Smooth muscle cell (in vitro differentiated cells): ENCODE measurements at regions not wholly inside any gene's neighbourhood (a gene's known extent, or its start where the extent isn't known, plus 50 kb on each side); places are given as distances from the start of the nearest gene placed in this dataset.
A peak's percentile ranks its signal among the peaks of the same experiment; 100 is the strongest.

Source experiments
- DNase-seq: peaks from one replicate; lab custom pipeline; 2025; ENCODE audit not compliant: unreplicated experiment; lab: John Stamatoyannopoulos, UW
- H2AFZ ChIP-seq: fragments of 200-600 bp; sonication (generic); 2 replicates; pipeline ENCODE4 v1.6.0; 2016; ENCODE audit warnings: antibody characterized with exemption, low read depth, mild to moderate bottlenecking
- H3F3A ChIP-seq: fragments of 200-600 bp; sonication (generic); 2 replicates; pipeline ENCODE4 v1.6.0; 2017; ENCODE audit warnings: antibody characterized with exemption, low read depth
- H3K27ac ChIP-seq: fragments of 200-600 bp; sonication (generic); 2 replicates; pipeline ENCODE4 v1.5.1; 2016; ENCODE audit warnings: low read depth, mild to moderate bottlenecking
- H3K27me3 ChIP-seq: fragments of 200-600 bp; sonication (generic); 2 replicates; pipeline ENCODE4 v1.6.1; 2016; ENCODE audit warnings: low read depth, mild to moderate bottlenecking
- H3K36me3 ChIP-seq: fragments of 200-600 bp; sonication (generic); 2 replicates; pipeline ENCODE4 v1.5.1; 2016; ENCODE audit warnings: low read depth
- H3K4me1 ChIP-seq: fragments of 200-600 bp; sonication (generic); 2 replicates; pipeline ENCODE4 v1.5.1; 2016; ENCODE audit warnings: low read depth
- H3K4me2 ChIP-seq: fragments of 200-600 bp; sonication (generic); 2 replicates; pipeline ENCODE4 v1.6.0; 2016; ENCODE audit warnings: mild to moderate bottlenecking
- H3K4me3 ChIP-seq: fragments of 200-600 bp; sonication (generic); 2 replicates; pipeline ENCODE4 v1.5.1; 2016; ENCODE audit warnings: mild to moderate bottlenecking
- H3K79me2 ChIP-seq: fragments of 200-600 bp; sonication (generic); 2 replicates; pipeline ENCODE4 v1.6.0; 2016; ENCODE audit warnings: low read depth, mild to moderate bottlenecking
- H3K9ac ChIP-seq: fragments of 200-600 bp; sonication (generic); 2 replicates; pipeline ENCODE4 v1.6.0; 2016; ENCODE audit warnings: low read depth
- H3K9me3 ChIP-seq: fragments of 200-600 bp; sonication (generic); replicated peaks from 2 replicates; pipeline ENCODE4 v1.5.1; 2016; ENCODE audit warnings: low read depth
- H4K20me1 ChIP-seq: fragments of 200-600 bp; sonication (generic); 2 replicates; pipeline ENCODE4 v1.6.0; 2016; ENCODE audit warnings: low read depth
- CTCF ChIP-seq: fragments of 200-600 bp; sonication (generic); IDR thresholded peaks from 2 replicates; pipeline ENCODE4 v1.5.1; 2017; ENCODE audit warnings: borderline replicate concordance, mild to moderate bottlenecking, antibody characterized with exemption; ENCODE audit not compliant: insufficient read depth, poor library complexity, severe bottlenecking
- WGBS: methylation state at CpG from one replicate; pipeline ENCODE4 v1.1.7; 2016; ENCODE audit warnings: low lambda C conversion rate; 5-methylcytosine and 5-hydroxymethylcytosine counted together

- no peaks in the 10 kb centered on the region for H3K9me3 ChIP-seq
- no peaks in the 10 kb centered on the region for H3K79me2 ChIP-seq
- WGBS = 79% methylated on average over 1 of the region's 1 CpG
- H3K4me2 ChIP-seq = no peak overlapping the region
- no peak for DNase-seq
- H3K27me3 ChIP-seq = no peaks in the 10 kb centered on the region
- no peak overlapping the region for H3K9ac ChIP-seq
- H3K4me3 ChIP-seq = no peak overlapping the region
- peaks cover 4% of the 10 kb centered on the region for H3K4me1 ChIP-seq
- H4K20me1 ChIP-seq = no peaks in the 10 kb centered on the region
- no peak overlapping the region for H2AFZ ChIP-seq
- no peaks in the 10 kb centered on the region for H3F3A ChIP-seq
- H3K27ac ChIP-seq = no peak overlapping the region
- no peak for TF ChIP-seq CTCF
- H3K36me3 ChIP-seq = no peaks in the 10 kb centered on the region
Measured at GRCh38 chr2:6518361-6518760, 347.3 kb downstream of the CMPK2 start.

DNA sequence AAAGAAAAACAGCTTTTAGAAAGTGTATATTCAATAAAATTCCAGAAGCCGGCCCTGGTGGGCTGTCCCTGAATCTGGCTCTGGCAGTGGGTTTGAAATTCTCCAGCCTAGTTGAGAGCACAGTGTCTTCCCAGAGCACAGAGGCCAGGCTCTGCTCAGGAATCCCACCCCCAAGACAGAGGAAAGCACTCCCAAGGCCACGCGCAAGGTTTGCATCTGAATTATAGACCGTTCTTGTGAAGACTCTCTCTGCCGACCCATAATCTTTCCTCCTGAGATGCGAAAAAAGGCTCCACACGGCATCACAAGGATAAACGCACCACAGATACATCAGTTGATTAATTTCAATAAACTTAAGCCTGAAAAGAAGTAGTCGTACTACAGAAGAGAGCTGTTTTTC is 342.2 kb downstream of the CMPK2 start:
- Histone ChIP-seq H3K9ac (no peak overlapping the region), H3K4me2 (no peak overlapping the region), H3K9me3 (no peaks in the 10 kb centered on the region), H3K4me1 (peaks cover 15% of the 10 kb centered on the region), H3F3A (no peaks in the 10 kb centered on the region), H2AFZ (peak overlapping the region; percentile 46), H3K27me3 (no peaks in the 10 kb centered on the region), H4K20me1 (no peaks in the 10 kb centered on the region), H3K27ac (no peak overlapping the region), H3K79me2 (no peaks in the 10 kb centered on the region), H3K36me3 (no peaks in the 10 kb centered on the region), H3K4me3 (no peak overlapping the region)
- 67% methylated on average over 9 of the region's 9 CpGs for WGBS
- no peak for TF ChIP-seq CTCF
- DNase-seq = no peak

DNA sequence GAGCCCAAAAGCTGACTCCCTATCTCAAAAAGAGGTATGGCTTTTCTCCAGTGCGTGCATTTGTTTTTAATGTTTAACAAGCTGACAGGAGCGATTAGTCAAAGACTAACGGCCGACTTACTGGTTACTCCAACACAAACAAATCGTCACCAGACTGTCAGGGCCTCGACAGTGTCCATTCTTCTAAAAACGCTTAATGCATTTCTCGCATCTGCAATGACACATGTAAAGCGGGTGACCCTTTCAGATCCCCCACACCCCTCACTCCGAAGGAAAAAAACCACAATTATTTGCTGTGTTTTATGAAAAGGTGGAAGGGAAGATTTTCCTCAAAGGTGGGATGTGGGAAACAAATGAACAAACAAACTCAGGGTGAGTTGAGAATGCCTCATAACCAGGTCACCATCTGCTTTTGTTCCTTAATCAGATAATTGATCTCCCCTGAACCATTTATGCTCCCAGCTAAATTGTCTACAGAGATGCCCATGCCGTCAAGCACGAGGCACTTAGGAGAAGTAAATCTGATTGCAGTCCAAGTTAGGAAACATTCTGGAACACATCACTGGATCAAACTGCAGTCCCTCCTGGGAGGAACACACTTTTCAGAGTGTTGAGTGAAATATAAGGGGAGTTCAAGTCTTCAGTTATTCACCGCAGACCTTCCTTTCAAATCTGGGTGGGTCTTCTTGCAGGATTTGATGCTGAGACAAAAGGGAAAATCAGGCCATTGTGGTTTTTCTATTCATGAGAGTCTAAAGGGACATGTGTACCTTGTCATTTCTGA is 340.8 kb downstream of the CMPK2 start:
- no peak overlapping the region for H3K9ac ChIP-seq
- H3K4me2 ChIP-seq = peak overlapping the region; percentile 18
- H3K36me3 ChIP-seq = no peaks in the 10 kb centered on the region
- H2AFZ ChIP-seq = peak overlapping the region; percentile 14
- no peak for DNase-seq
- no peak for TF ChIP-seq CTCF
- no peaks in the 10 kb centered on the region for H3K27me3 ChIP-seq
- H3K9me3 ChIP-seq = no peaks in the 10 kb centered on the region
- peaks cover 10% of the 10 kb centered on the region for H3K4me1 ChIP-seq
- 29% methylated on average over 13 of the region's 13 CpGs for WGBS
- H3K4me3 ChIP-seq = no peak overlapping the region
- H3F3A ChIP-seq = no peaks in the 10 kb centered on the region
- no peak overlapping the region for H3K27ac ChIP-seq
- H3K79me2 ChIP-seq = no peaks in the 10 kb centered on the region
- H4K20me1 ChIP-seq = no peaks in the 10 kb centered on the region

DNA sequence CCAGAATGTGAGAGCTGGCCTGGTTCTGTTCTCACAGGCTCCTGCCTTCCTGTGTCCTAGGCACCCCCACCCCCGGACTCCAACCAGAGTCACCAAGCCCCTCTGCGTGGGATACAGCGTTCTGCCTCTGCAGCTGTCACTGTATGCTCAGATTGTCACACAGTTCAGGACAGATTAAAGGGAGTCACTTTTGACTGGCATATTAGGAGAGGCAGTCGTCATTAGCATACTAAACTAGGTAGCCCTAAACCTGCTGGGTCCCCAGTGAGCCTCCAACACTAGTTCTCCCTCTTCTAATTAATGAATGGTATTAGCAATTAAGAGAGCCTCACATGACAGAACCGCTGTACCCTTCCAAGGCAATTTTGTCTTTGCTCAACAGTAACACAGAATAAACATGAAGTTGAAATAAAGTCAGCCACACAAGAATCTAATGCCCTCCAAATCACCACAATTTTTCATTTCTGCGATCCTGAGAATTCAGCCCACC is 340.2 kb downstream of the CMPK2 start:
- peaks cover 10% of the 10 kb centered on the region for H3K4me1 ChIP-seq
- no peak for TF ChIP-seq CTCF
- H2AFZ ChIP-seq = no peak overlapping the region
- no peak overlapping the region for H3K27ac ChIP-seq
- 90% methylated on average over 6 of the region's 6 CpGs for WGBS
- H3K27me3 ChIP-seq = no peaks in the 10 kb centered on the region
- H3K36me3 ChIP-seq = no peaks in the 10 kb centered on the region
- no peaks in the 10 kb centered on the region for H3K9me3 ChIP-seq
- no peak overlapping the region for H3K4me2 ChIP-seq
- H3F3A ChIP-seq = no peaks in the 10 kb centered on the region
- no peak for DNase-seq
- H3K9ac ChIP-seq = no peak overlapping the region
- H3K79me2 ChIP-seq = no peaks in the 10 kb centered on the region
- H3K4me3 ChIP-seq = no peak overlapping the region
- H4K20me1 ChIP-seq = no peaks in the 10 kb centered on the region
